ENCODE measurements at regions not wholly inside any gene's neighbourhood (a gene's known extent, or its start where the extent isn't known, plus 50 kb on each side); places are given as distances from the start of the nearest gene placed in this dataset.

DNA sequence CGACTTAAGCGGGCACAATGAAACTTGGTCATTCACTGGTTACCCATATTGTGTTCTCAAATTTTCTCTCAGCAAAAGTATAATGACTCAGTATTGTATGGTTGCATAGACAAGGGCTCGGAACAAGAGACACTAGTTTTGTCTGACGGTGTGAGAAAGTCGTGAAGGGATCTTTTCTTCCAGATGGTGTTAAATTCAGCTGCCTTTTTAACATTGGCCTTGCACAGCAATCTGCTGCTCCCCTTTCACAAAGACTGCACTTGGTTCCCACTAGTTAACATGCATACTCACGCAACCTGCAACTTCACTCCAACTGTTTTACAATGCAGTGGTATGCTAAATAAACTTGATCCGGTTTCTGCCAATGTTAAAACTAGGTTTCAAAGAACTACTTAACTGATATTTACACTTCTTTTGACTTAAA is 219.2 kb downstream of the MEF2C start:
- Histone ChIP-seq H2AFZ (ENCODE audit: low read length) (no peak overlapping the region), H3K4me1 (ENCODE audit: insufficient read depth, low read length, severe bottlenecking) (peaks cover 61% of the 10 kb centered on the region), H3F3A (ENCODE audit: insufficient read depth, low read length) (0 out of 2 replicates have a peak, but pooled peaks cover 4% of the 10 kb centered on the region), H3K27ac (ENCODE audit: low read depth, low read length, poor library complexity, severe bottlenecking) (no peak overlapping the region), H3K9me3 (ENCODE audit: low read length) (no peaks in the 10 kb centered on the region), H3K36me3 (ENCODE audit: insufficient read depth, low read length) (no peaks in the 10 kb centered on the region), H3K27me3 (ENCODE audit: insufficient read depth, low read length) (no peaks in the 10 kb centered on the region), H3K9ac (ENCODE audit: low read length) (no peak overlapping the region), H4K20me1 (ENCODE audit: insufficient read depth, low read length) (no peaks in the 10 kb centered on the region), H3K4me3 (ENCODE audit: low read depth, low read length, poor library complexity, severe bottlenecking) (no peak overlapping the region), H3K9me2 (ENCODE audit: low read depth, low read length) (no peaks in the 10 kb centered on the region), H3K79me2 (ENCODE audit: insufficient read depth, low read length) (no peaks in the 10 kb centered on the region), H3K4me2 (ENCODE audit: low read length) (0 out of 2 replicates have a peak overlapping the region, but pooled peaks have one; percentile 10)
- TF ChIP-seq CTCF (IDR thresholded peaks at IDR 0.05; ENCODE audit: low read length): no peak
- no peak for TF ChIP-seq EZH2 (IDR thresholded peaks at IDR 0.05; ENCODE audit: borderline replicate concordance, low read length)

DNA sequence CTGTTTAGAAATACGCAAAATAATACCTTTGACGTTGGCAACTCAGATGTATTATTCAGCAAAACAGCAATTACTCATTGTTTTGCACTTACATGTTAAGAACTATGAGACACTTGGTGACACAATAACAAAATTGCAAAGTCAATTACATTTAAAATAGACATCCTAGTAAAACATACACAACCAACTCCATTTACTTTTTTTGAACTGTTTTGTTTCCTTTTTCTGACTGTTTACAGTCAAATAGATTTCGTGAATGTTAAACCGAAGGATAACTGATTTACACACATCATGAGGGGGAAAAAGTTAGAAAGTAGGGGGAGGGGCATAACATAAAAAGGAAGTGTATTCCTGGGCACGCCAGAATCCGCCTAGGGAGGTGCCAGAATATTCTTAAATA is 220.1 kb downstream of the MEF2C start:
- Histone ChIP-seq H3K9me3 (ENCODE audit: low read length) (no peaks in the 10 kb centered on the region), H3K79me2 (ENCODE audit: insufficient read depth, low read length) (no peaks in the 10 kb centered on the region), H2AFZ (ENCODE audit: low read length) (no peak overlapping the region), H3K4me1 (ENCODE audit: insufficient read depth, low read length, severe bottlenecking) (peaks cover 53% of the 10 kb centered on the region), H3K4me2 (ENCODE audit: low read length) (no peak overlapping the region), H4K20me1 (ENCODE audit: insufficient read depth, low read length) (no peaks in the 10 kb centered on the region), H3K9me2 (ENCODE audit: low read depth, low read length) (no peaks in the 10 kb centered on the region), H3K27me3 (ENCODE audit: insufficient read depth, low read length) (no peaks in the 10 kb centered on the region), H3F3A (ENCODE audit: insufficient read depth, low read length) (0 out of 2 replicates have a peak, but pooled peaks cover 4% of the 10 kb centered on the region), H3K36me3 (ENCODE audit: insufficient read depth, low read length) (no peaks in the 10 kb centered on the region), H3K9ac (ENCODE audit: low read length) (no peak overlapping the region), H3K27ac (ENCODE audit: low read depth, low read length, poor library complexity, severe bottlenecking) (no peak overlapping the region), H3K4me3 (ENCODE audit: low read depth, low read length, poor library complexity, severe bottlenecking) (no peak overlapping the region)
- TF ChIP-seq EZH2 (IDR thresholded peaks at IDR 0.05; ENCODE audit: borderline replicate concordance, low read length) (no peak), CTCF (IDR thresholded peaks at IDR 0.05; ENCODE audit: low read length) (no peak)

DNA sequence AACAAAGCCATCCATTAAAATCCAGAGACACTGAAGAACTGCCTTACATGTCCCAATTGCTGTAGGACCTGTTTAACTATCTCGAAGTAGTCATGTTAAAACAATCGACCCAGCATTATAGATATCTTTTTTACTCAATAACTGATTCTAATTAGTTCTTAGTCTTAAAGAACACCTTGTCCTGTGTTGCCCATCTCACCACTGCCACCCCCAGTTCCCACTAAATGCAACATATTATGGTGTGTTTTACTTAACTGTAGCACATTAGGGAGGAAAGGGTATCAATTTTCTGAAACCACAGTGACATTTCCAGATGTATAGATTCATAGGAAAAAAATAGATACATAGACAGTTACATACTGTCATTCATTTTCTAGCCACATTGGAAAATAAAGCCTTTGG is 221.2 kb downstream of the MEF2C start:
- Histone ChIP-seq H3K9ac (ENCODE audit: low read length) (peak overlapping the region; percentile 51; the same call in 1 of the 2 replicates), H3K9me2 (ENCODE audit: low read depth, low read length) (no peaks in the 10 kb centered on the region), H4K20me1 (ENCODE audit: insufficient read depth, low read length) (no peaks in the 10 kb centered on the region), H3K27me3 (ENCODE audit: insufficient read depth, low read length) (no peaks in the 10 kb centered on the region), H3K9me3 (ENCODE audit: low read length) (no peaks in the 10 kb centered on the region), H3K27ac (ENCODE audit: low read depth, low read length, poor library complexity, severe bottlenecking) (no peak overlapping the region), H3F3A (ENCODE audit: insufficient read depth, low read length) (0 out of 2 replicates have a peak, but pooled peaks cover 4% of the 10 kb centered on the region), H3K36me3 (ENCODE audit: insufficient read depth, low read length) (no peaks in the 10 kb centered on the region), H3K4me3 (ENCODE audit: low read depth, low read length, poor library complexity, severe bottlenecking) (peak overlapping the region; percentile 67), H3K79me2 (ENCODE audit: insufficient read depth, low read length) (no peaks in the 10 kb centered on the region), H2AFZ (ENCODE audit: low read length) (no peak overlapping the region), H3K4me1 (ENCODE audit: insufficient read depth, low read length, severe bottlenecking) (peaks cover 46% of the 10 kb centered on the region), H3K4me2 (ENCODE audit: low read length) (peak overlapping the region; percentile 85)
- no peak for TF ChIP-seq EZH2 (IDR thresholded peaks at IDR 0.05; ENCODE audit: borderline replicate concordance, low read length)
- TF ChIP-seq CTCF (IDR thresholded peaks at IDR 0.05; ENCODE audit: low read length): no peak

All from OCI-LY1 (cell line).